IMR-90 (cell line): ENCODE measurements at regions not wholly inside any gene's neighbourhood (a gene's known extent, or its start where the extent isn't known, plus 50 kb on each side); places are given as distances from the start of the nearest gene placed in this dataset.

Experiments
- ATAC-seq: fragments of 200-7000 bp; cut with Tn5 transposase; 2 replicates; pipeline ENCODE4 v1.9.1; 2020; ENCODE audit warnings: low read depth, mild to moderate bottlenecking, moderate library complexity
- BruUV-seq: library from RNA; stranded (reverse); fragments of 400-500 nt; replicated peaks from 2 replicates; lab custom pipeline; 2021; lab: Mats Ljungman, UMichigan
- CTCF ChIA-PET: fragments of 300-600 bp; formaldehyde crosslinking; extraction: SDS; loops from one replicate; lab custom pipeline; 2021; ENCODE audit warnings: antibody characterized with exemption; lab: Yijun Ruan, JAX
- POLR2A ChIA-PET: fragments of 300-600 bp; sonication (Branson Sonifier 250); formaldehyde crosslinking; loops from one replicate; lab custom pipeline; 2022; ENCODE audit warnings: antibody characterized with exemption; ENCODE audit not compliant: unreplicated experiment; lab: Charles Lee
- DNase-seq: peaks from one replicate; pipeline ENCODE4 v3.0.0; 2013
- H2AFZ ChIP-seq: replicated peaks from 2 replicates; pipeline ENCODE3; 2013; ENCODE audit warnings: low read length, mild to moderate bottlenecking; ENCODE audit not compliant: poor library complexity
- H2AK5ac ChIP-seq: 2 replicates; pipeline ENCODE4 v1.6.1; 2013; ENCODE audit warnings: low read depth, low read length, inconsistent platforms
- H2AK9ac ChIP-seq: replicated peaks from 2 replicates; pipeline ENCODE3; 2013; ENCODE audit warnings: mild to moderate bottlenecking, low read depth, low read length, moderate library complexity; ENCODE audit not compliant: poor library complexity
- H2BK120ac ChIP-seq: 2 replicates; pipeline ENCODE4 v1.6.1; 2013; ENCODE audit warnings: low read depth, low read length, inconsistent platforms
- H2BK15ac ChIP-seq: 3 replicates; pipeline ENCODE4 v1.6.1; 2013; ENCODE audit warnings: low read depth, low read length, inconsistent platforms
- H2BK20ac ChIP-seq: 2 replicates; pipeline ENCODE4 v1.6.1; 2013; ENCODE audit warnings: low read depth, mild to moderate bottlenecking, inconsistent platforms, low read length, moderate library complexity
- H2BK5ac ChIP-seq: 2 replicates; pipeline ENCODE4 v1.6.1; 2013; ENCODE audit warnings: mild to moderate bottlenecking, low read depth, low read length, inconsistent platforms; ENCODE audit not compliant: poor library complexity, severe bottlenecking
- H3K14ac ChIP-seq: replicated peaks from 2 replicates; pipeline ENCODE4 v1.6.1; 2013; ENCODE audit warnings: low read depth, low read length, inconsistent platforms
- H3K18ac ChIP-seq: 2 replicates; pipeline ENCODE4 v1.6.1; 2013; ENCODE audit warnings: low read depth, low read length, control low read depth
- H3K23ac ChIP-seq: 2 replicates; pipeline ENCODE4 v1.6.1; 2013; ENCODE audit warnings: low read depth, low read length, inconsistent platforms
- H3K27ac ChIP-seq: 2 replicates; pipeline ENCODE4 v1.5.1; 2013; ENCODE audit warnings: mild to moderate bottlenecking, control low read depth, low read length; ENCODE audit not compliant: insufficient read depth
- H3K27me3 ChIP-seq: 2 replicates; pipeline ENCODE4 v1.6.1; 2013; ENCODE audit warnings: low read length; ENCODE audit not compliant: control insufficient read depth, insufficient read depth
- H3K36me3 ChIP-seq: 2 replicates; pipeline ENCODE4 v1.6.1; 2013; ENCODE audit warnings: low read length, mixed read lengths; ENCODE audit not compliant: control insufficient read depth, insufficient read depth
- H3K4ac ChIP-seq: 2 replicates; pipeline ENCODE4 v1.6.1; 2013; ENCODE audit warnings: low read depth, low read length, inconsistent platforms
- H3K4me1 ChIP-seq: 2 replicates; pipeline ENCODE4 v1.6.1; 2013; ENCODE audit warnings: low read length, mixed read lengths; ENCODE audit not compliant: control insufficient read depth, insufficient read depth
- H3K4me2 ChIP-seq: 2 replicates; pipeline ENCODE4 v1.6.1; 2013; ENCODE audit warnings: low read depth, mild to moderate bottlenecking, control low read depth, low read length, moderate library complexity
- H3K4me3 ChIP-seq: 2 replicates; pipeline ENCODE4 v1.5.1; 2013; ENCODE audit warnings: low read depth, mild to moderate bottlenecking, control low read depth, low read length, moderate library complexity; ENCODE audit not compliant: insufficient read depth
- H3K56ac ChIP-seq: 2 replicates; pipeline ENCODE4 v1.6.1; 2013; ENCODE audit warnings: low read length, inconsistent platforms; ENCODE audit not compliant: insufficient read depth; ENCODE audit errors: extremely low read depth
- H3K79me1 ChIP-seq, 2 experiments: 2 replicates each; pipeline ENCODE4 v1.6.1; 2013; ENCODE audit warnings: low read length in 2 of 2, inconsistent platforms in 1 of 2, low read depth in 1 of 2
- H3K9ac ChIP-seq: 2 replicates; pipeline ENCODE4 v1.6.1; 2013; ENCODE audit warnings: low read depth, low read length, control low read depth
- H3K9me1 ChIP-seq: 2 replicates; pipeline ENCODE4 v1.6.1; 2013; ENCODE audit warnings: low read length, inconsistent platforms; ENCODE audit not compliant: insufficient read depth
- H3K9me3 ChIP-seq: 2 replicates; pipeline ENCODE4 v1.6.1; 2013; ENCODE audit warnings: low read length; ENCODE audit not compliant: control insufficient read depth, insufficient read depth
- H4K20me1 ChIP-seq: 2 replicates; pipeline ENCODE4 v1.6.1; 2013; ENCODE audit warnings: low read length, inconsistent platforms; ENCODE audit not compliant: insufficient read depth
- H4K5ac ChIP-seq: 2 replicates; pipeline ENCODE4 v1.6.1; 2013; ENCODE audit warnings: mild to moderate bottlenecking, low read depth, low read length, control low read depth
- H4K8ac ChIP-seq, 2 experiments: 2 replicates each; pipeline ENCODE4 v1.6.1; 2013; ENCODE audit warnings: low read depth in 2 of 2, low read length in 2 of 2, control low read depth in 1 of 2, inconsistent platforms in 1 of 2
- H4K91ac ChIP-seq: 2 replicates; pipeline ENCODE4 v1.6.1; 2013; ENCODE audit warnings: low read depth, low read length, inconsistent platforms; ENCODE audit not compliant: insufficient read depth
- BHLHE40 ChIP-seq: fragments of 150-350 bp; IDR thresholded peaks from 2 replicates; pipeline ENCODE4 v1.6.1; 2016; ENCODE audit warnings: mild to moderate bottlenecking, low read depth, low read length
- CEBPB ChIP-seq: IDR thresholded peaks from 2 replicates; pipeline ENCODE4 v1.6.1; 2012; ENCODE audit warnings: low read depth, low read length, improper control_type of control experiment
- CHD1 ChIP-seq: IDR thresholded peaks from 2 replicates; pipeline ENCODE4 v1.6.1; 2012; ENCODE audit warnings: low read depth, low read length, improper control_type of control experiment
- FOS ChIP-seq: fragments of 150-350 bp; IDR thresholded peaks from 2 replicates; pipeline ENCODE4 v1.6.1; 2016; ENCODE audit warnings: low read depth, low read length
- MAFK ChIP-seq: IDR thresholded peaks from 2 replicates; pipeline ENCODE4 v1.6.1; 2012; ENCODE audit warnings: low read depth, low read length, improper control_type of control experiment
- MAZ ChIP-seq: IDR thresholded peaks from 2 replicates; pipeline ENCODE4 v1.6.1; 2012; ENCODE audit warnings: low read depth, mild to moderate bottlenecking, low read length, improper control_type of control experiment, moderate library complexity, borderline replicate concordance
- MXI1 ChIP-seq: IDR thresholded peaks from 2 replicates; pipeline ENCODE4 v1.6.1; 2012; ENCODE audit warnings: low read depth, mild to moderate bottlenecking, low read length, moderate library complexity, borderline replicate concordance
- NFE2L2 ChIP-seq: fragments of 150-350 bp; IDR thresholded peaks from 2 replicates; pipeline ENCODE4 v1.6.1; 2016; ENCODE audit warnings: low read depth, mild to moderate bottlenecking, low read length
- POLR2A ChIP-seq: IDR thresholded peaks from 2 replicates; pipeline ENCODE4 v1.6.1; 2012; ENCODE audit warnings: mild to moderate bottlenecking, low read depth, low read length
- RAD21 ChIP-seq: IDR thresholded peaks from 2 replicates; pipeline ENCODE4 v1.6.1; 2012; ENCODE audit warnings: low read length, improper control_type of control experiment
- RCOR1 ChIP-seq: IDR thresholded peaks from 2 replicates; pipeline ENCODE4 v1.6.1; 2012; ENCODE audit warnings: mild to moderate bottlenecking, low read length, improper control_type of control experiment; ENCODE audit not compliant: insufficient replicate concordance
- RFX5 ChIP-seq: IDR thresholded peaks from 2 replicates; pipeline ENCODE4 v1.8.0; 2012; ENCODE audit warnings: low read depth, mild to moderate bottlenecking, low read length, moderate library complexity
- SMC3 ChIP-seq: fragments of 150-350 bp; IDR thresholded peaks from 2 replicates; pipeline ENCODE4 v1.6.1; 2016; ENCODE audit warnings: low read depth, mild to moderate bottlenecking, antibody characterized with exemption, low read length, moderate library complexity
- WGBS, 2 experiments: methylation state at CpG; one replicate each; pipeline versions ENCODE4 v1.1.5 to v1.1.7; 2013; ENCODE audit warnings: missing lambda C conversion rate in 2 of 2; ENCODE audit not compliant: insufficient read length in 1 of 2; ENCODE audit errors: extremely low coverage in 2 of 2; 5-methylcytosine and 5-hydroxymethylcytosine counted together
- dilution Hi-C: fragments of 300-500 bp; cut with HindIII; formaldehyde crosslinking; loops from one replicate; pipeline ENCODE4 v1.14.3; 2018; ENCODE audit warnings: low sequenced_read_pairs; ENCODE audit not compliant: unreplicated experiment
- in situ Hi-C: fragments of 300-500 bp; cut with MboI; formaldehyde crosslinking; loops from 3 replicates; pipeline ENCODE4 v1.14.3; 2019; ENCODE audit warnings: low sequenced_read_pairs, inconsistent platforms, mixed read lengths
- intact Hi-C: fragments of 100-400 bp; cut with micrococcal nuclease; formaldehyde crosslinking; loops from 2 replicates; pipeline ENCODE4 v1.10.0; 2022
- TF ChIP-seq, protein P1 (sequence below): fragments of 150-350 bp; IDR thresholded peaks from 2 replicates; pipeline ENCODE4 v1.6.1; 2016; ENCODE audit warnings: low read depth, mild to moderate bottlenecking, low read length, moderate library complexity, borderline replicate concordance
- TF ChIP-seq, protein P2 (sequence below): fragments of 150-350 bp; IDR thresholded peaks from 2 replicates; pipeline ENCODE4 v1.6.1; 2017; ENCODE audit warnings: mild to moderate bottlenecking, antibody characterized with exemption, low read length, low read depth
- TF ChIP-seq, protein P3 (sequence below): conservative IDR thresholded peaks from 2 replicates; pipeline ENCODE4 v1.5.1; 2012; ENCODE audit warnings: mild to moderate bottlenecking, low read depth, low read length, improper control_type of control experiment

DNA sequence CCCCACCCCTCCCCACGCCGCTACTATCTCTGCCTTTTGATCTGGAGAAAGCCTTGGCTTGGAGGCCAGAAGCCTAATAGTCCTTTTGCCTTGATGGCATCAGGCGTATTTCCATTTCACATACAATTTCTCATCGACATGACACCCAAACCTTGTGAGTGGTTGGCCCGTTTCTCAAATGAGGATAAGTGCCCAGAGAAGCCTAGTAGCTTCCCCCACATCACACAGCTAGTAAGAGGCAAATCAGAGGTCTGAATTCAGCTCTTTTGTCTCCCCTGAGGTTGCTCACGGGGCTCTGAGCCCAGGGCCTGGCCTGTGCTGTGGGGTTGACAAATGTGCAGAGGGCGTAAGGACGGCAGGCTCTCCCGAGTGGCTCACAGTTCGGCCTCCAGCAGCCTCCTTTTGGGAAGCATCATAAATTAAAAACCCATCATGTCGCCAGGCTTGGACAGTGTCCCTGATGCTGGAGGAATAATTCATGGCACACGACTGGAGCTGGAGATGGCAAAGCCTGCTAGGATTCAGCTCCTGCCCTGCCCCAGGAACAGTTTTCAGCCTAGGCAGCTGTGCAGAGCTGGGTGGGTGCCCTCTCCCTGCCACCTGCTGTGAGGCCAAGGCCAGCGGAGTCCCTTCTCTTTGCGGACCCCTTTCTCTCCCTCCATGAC, 263.8 kb downstream of the NSG2 start:
- H2BK5ac ChIP-seq: no peak overlapping the region
- no peaks in the 10 kb centered on the region for H4K20me1 ChIP-seq
- no peak overlapping the region for H4K8ac ChIP-seq
- no peak overlapping the region for H2BK20ac ChIP-seq
- H2BK120ac ChIP-seq: no peak overlapping the region
- H3K9ac ChIP-seq: no peak overlapping the region
- CTCF ChIA-PET: no interaction called here
- no peak overlapping the region for H3K4ac ChIP-seq
- H3K79me1 ChIP-seq: no peaks in the 10 kb centered on the region
- no peak overlapping the region for H3K23ac ChIP-seq
- H3K9me3 ChIP-seq: no peaks in the 10 kb centered on the region
- no peak for TF ChIP-seq MAZ
- TF ChIP-seq SMC3: no peak
- no peak for TF ChIP-seq RAD21
- no peak for TF ChIP-seq FOS
- no peak for TF ChIP-seq CHD1
- no peak for TF ChIP-seq MXI1
- TF ChIP-seq, protein P1, sequence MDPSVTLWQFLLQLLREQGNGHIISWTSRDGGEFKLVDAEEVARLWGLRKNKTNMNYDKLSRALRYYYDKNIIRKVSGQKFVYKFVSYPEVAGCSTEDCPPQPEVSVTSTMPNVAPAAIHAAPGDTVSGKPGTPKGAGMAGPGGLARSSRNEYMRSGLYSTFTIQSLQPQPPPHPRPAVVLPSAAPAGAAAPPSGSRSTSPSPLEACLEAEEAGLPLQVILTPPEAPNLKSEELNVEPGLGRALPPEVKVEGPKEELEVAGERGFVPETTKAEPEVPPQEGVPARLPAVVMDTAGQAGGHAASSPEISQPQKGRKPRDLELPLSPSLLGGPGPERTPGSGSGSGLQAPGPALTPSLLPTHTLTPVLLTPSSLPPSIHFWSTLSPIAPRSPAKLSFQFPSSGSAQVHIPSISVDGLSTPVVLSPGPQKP: no peak
- no peak for TF ChIP-seq RFX5
- TF ChIP-seq RCOR1: no peak
- TF ChIP-seq NFE2L2: no peak
- no peak for TF ChIP-seq BHLHE40
- TF ChIP-seq, protein P2, sequence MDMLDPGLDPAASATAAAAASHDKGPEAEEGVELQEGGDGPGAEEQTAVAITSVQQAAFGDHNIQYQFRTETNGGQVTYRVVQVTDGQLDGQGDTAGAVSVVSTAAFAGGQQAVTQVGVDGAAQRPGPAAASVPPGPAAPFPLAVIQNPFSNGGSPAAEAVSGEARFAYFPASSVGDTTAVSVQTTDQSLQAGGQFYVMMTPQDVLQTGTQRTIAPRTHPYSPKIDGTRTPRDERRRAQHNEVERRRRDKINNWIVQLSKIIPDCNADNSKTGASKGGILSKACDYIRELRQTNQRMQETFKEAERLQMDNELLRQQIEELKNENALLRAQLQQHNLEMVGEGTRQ: no peak
- TF ChIP-seq CEBPB: no peak
- no peak for TF ChIP-seq POLR2A
- no peak for TF ChIP-seq MAFK
- TF ChIP-seq, protein P3, sequence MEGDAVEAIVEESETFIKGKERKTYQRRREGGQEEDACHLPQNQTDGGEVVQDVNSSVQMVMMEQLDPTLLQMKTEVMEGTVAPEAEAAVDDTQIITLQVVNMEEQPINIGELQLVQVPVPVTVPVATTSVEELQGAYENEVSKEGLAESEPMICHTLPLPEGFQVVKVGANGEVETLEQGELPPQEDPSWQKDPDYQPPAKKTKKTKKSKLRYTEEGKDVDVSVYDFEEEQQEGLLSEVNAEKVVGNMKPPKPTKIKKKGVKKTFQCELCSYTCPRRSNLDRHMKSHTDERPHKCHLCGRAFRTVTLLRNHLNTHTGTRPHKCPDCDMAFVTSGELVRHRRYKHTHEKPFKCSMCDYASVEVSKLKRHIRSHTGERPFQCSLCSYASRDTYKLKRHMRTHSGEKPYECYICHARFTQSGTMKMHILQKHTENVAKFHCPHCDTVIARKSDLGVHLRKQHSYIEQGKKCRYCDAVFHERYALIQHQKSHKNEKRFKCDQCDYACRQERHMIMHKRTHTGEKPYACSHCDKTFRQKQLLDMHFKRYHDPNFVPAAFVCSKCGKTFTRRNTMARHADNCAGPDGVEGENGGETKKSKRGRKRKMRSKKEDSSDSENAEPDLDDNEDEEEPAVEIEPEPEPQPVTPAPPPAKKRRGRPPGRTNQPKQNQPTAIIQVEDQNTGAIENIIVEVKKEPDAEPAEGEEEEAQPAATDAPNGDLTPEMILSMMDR: no peak
- no peaks in the 10 kb centered on the region for H3K9me1 ChIP-seq
- no peak overlapping the region for H2AFZ ChIP-seq
- H3K27me3 ChIP-seq: peaks cover 8% of the 10 kb centered on the region; the same call in 1 of the 2 replicates
- no peak overlapping the region for H3K4me3 ChIP-seq
- intact Hi-C loops: no loop called here
- H4K91ac ChIP-seq: no peak overlapping the region
- H3K4me2 ChIP-seq: no peak overlapping the region
- no TSS peak for BruUV-seq
- no peak overlapping the region for H2AK9ac ChIP-seq
- dilution Hi-C loops: no loop called here
- peaks cover 2% of the 10 kb centered on the region; the same call in 1 of the 2 replicates for H3K4me1 ChIP-seq
- in situ Hi-C loops: loop anchor here (25.0 kb wide), 2 partner anchors 1022 to 1147 kb away; no protein-coding TSS in a partner anchor
- no peak overlapping the region for H3K18ac ChIP-seq
- ATAC-seq (no peak), DNase-seq (no peak)
- no peak overlapping the region for H3K27ac ChIP-seq
- no peak overlapping the region for H3K56ac ChIP-seq
- no peak overlapping the region for H2BK15ac ChIP-seq
- WGBS, 2 experiments: 67% methylated on average over 2 of the region's 14 CpGs; no CpG with 5 or more reads in 1 of the 2 experiments
- POLR2A ChIA-PET: no interaction called here
- H2AK5ac ChIP-seq: no peak overlapping the region
- no peak overlapping the region for H3K14ac ChIP-seq
- H4K5ac ChIP-seq: no peak overlapping the region
- H3K36me3 ChIP-seq: no peaks in the 10 kb centered on the region
